ENCODE measurements at regions not wholly inside any gene's neighbourhood (a gene's known extent, or its start where the extent isn't known, plus 50 kb on each side); places are given as distances from the start of the nearest gene placed in this dataset.

GRCh38 chr6:145112711-145113148 lies 622.6 kb downstream of the EPM2A start:
- H3K4me1 Mint-ChIP-seq = no peaks in the 10 kb centered on the region
- intact Hi-C loops (cut with micrococcal nuclease) = no loop called here
- H3K27ac Mint-ChIP-seq = no peak overlapping the region
- ChIA-PET CTCF (no interaction called here), POLR2A (no interaction called here)
- H3K27me3 Mint-ChIP-seq = no peaks in the 10 kb centered on the region
- H3K9me3 Mint-ChIP-seq = no peaks in the 10 kb centered on the region
- DNase-seq = no peak
- ATAC-seq (ENCODE audit: low read depth) = no peak
- TF ChIP-seq CTCF (IDR thresholded peaks at IDR 0.05) = no peak
- H3K4me3 Mint-ChIP-seq = no peak overlapping the region
- no peaks in the 10 kb centered on the region for H3K36me3 Mint-ChIP-seq (ENCODE audit: low read depth)

- no peak overlapping the region for H3K27ac Mint-ChIP-seq
- H3K9me3 Mint-ChIP-seq = no peaks in the 10 kb centered on the region
- DNase-seq (no peak), ATAC-seq (ENCODE audit: low read depth) (no peak)
- no peaks in the 10 kb centered on the region for H3K4me1 Mint-ChIP-seq
- ChIA-PET POLR2A (no interaction called here), CTCF (no interaction called here)
- TF ChIP-seq CTCF (IDR thresholded peaks at IDR 0.05) = no peak
- H3K36me3 Mint-ChIP-seq (ENCODE audit: low read depth) = no peaks in the 10 kb centered on the region
- intact Hi-C loops (cut with micrococcal nuclease) = no loop called here
- H3K27me3 Mint-ChIP-seq = no peaks in the 10 kb centered on the region
- no peak overlapping the region for H3K4me3 Mint-ChIP-seq
Observed at GRCh38 chr6:145115638-145116037, 619.7 kb downstream of the EPM2A start.

- ATAC-seq (ENCODE audit: low read depth) (no peak), DNase-seq (no peak)
- Mint-ChIP-seq H3K36me3 (ENCODE audit: low read depth) (no peaks in the 10 kb centered on the region), H3K9me3 (no peaks in the 10 kb centered on the region), H3K4me1 (no peaks in the 10 kb centered on the region), H3K27ac (no peak overlapping the region), H3K4me3 (no peak overlapping the region), H3K27me3 (no peaks in the 10 kb centered on the region)
- ChIA-PET POLR2A (no interaction called here), CTCF (no interaction called here)
- intact Hi-C loops (cut with micrococcal nuclease) = no loop called here
- no peak for TF ChIP-seq CTCF (IDR thresholded peaks at IDR 0.05)
Observed at GRCh38 chr6:145116591-145117178, 618.6 kb downstream of the EPM2A start.

- Mint-ChIP-seq H3K4me3 (no peak overlapping the region), H3K9me3 (no peaks in the 10 kb centered on the region), H3K4me1 (no peaks in the 10 kb centered on the region), H3K36me3 (ENCODE audit: low read depth) (no peaks in the 10 kb centered on the region), H3K27me3 (no peaks in the 10 kb centered on the region), H3K27ac (no peak overlapping the region)
- CTCF ChIA-PET = no interaction called here
- TF ChIP-seq CTCF (IDR thresholded peaks at IDR 0.05) = no peak
- DNase-seq (no peak), ATAC-seq (ENCODE audit: low read depth) (no peak)
- POLR2A ChIA-PET = no interaction called here
- intact Hi-C loops (cut with micrococcal nuclease) = no loop called here
Observed at GRCh38 chr6:145118224-145118623, 617.1 kb downstream of the EPM2A start.

GRCh38 chr6:145119081-145119480 lies 616.2 kb downstream of the EPM2A start:
- Mint-ChIP-seq H3K27me3 (no peaks in the 10 kb centered on the region), H3K4me3 (no peak overlapping the region), H3K27ac (no peak overlapping the region), H3K9me3 (no peaks in the 10 kb centered on the region), H3K4me1 (no peaks in the 10 kb centered on the region), H3K36me3 (ENCODE audit: low read depth) (no peaks in the 10 kb centered on the region)
- DNase-seq = no peak
- TF ChIP-seq CTCF (IDR thresholded peaks at IDR 0.05) = no peak
- ChIA-PET CTCF (no interaction called here), POLR2A (no interaction called here)
- no peak for ATAC-seq (ENCODE audit: low read depth)
- intact Hi-C loops (cut with micrococcal nuclease) = no loop called here
